SK-N-MC (cell line): ENCODE measurements at regions not wholly inside any gene's neighbourhood (a gene's known extent, or its start where the extent isn't known, plus 50 kb on each side); places are given as distances from the start of the nearest gene placed in this dataset.

ENCODE experiments used
- DNase-seq: peaks from one replicate; pipeline ENCODE4 v3.0.0-alpha.2; 2011; ENCODE audit warnings: low read depth, low spot score
- H3K27ac ChIP-seq: fragments of 200-600 bp; sonication (generic); 2 replicates; pipeline ENCODE4 v1.5.1; 2016; ENCODE audit warnings: mixed run types
- H3K36me3 ChIP-seq: fragments of 200-600 bp; sonication (generic); 2 replicates; pipeline ENCODE4 v1.6.1; 2017; ENCODE audit warnings: antibody characterized with exemption, low read length, mixed read lengths; ENCODE audit not compliant: insufficient read depth
- H3K4me3 ChIP-seq: fragments of 200-600 bp; sonication (generic); 2 replicates; pipeline ENCODE4 v1.5.1; 2016
- H3K9ac ChIP-seq: fragments of 200-600 bp; sonication (generic); 2 replicates; pipeline ENCODE4 v1.8.0; 2017; ENCODE audit warnings: mixed run types, mixed read lengths; ENCODE audit not compliant: insufficient read length
- H3K9me3 ChIP-seq: fragments of 200-600 bp; sonication (generic); 2 replicates; pipeline ENCODE4 v1.6.1; 2017; ENCODE audit warnings: low read depth, mild to moderate bottlenecking, antibody characterized with exemption, low read length, moderate library complexity, mixed read lengths
- EZH2 ChIP-seq: fragments of 200-600 bp; sonication (generic); IDR thresholded peaks from one replicate; pipeline ENCODE4 v1.6.1; 2017; ENCODE audit warnings: antibody characterized with exemption
- FOXP2 ChIP-seq: optimal IDR thresholded peaks from 2 replicates; pipeline ENCODE3; 2011; ENCODE audit warnings: mild to moderate bottlenecking, moderate library complexity; ENCODE audit not compliant: insufficient read depth; ENCODE audit errors: extremely low read length, control extremely low read depth
- POLR2AphosphoS5 ChIP-seq: IDR thresholded peaks from 2 replicates; pipeline ENCODE4 v1.6.1; 2012; ENCODE audit warnings: mild to moderate bottlenecking, low read depth, low read length, borderline replicate concordance

DNA sequence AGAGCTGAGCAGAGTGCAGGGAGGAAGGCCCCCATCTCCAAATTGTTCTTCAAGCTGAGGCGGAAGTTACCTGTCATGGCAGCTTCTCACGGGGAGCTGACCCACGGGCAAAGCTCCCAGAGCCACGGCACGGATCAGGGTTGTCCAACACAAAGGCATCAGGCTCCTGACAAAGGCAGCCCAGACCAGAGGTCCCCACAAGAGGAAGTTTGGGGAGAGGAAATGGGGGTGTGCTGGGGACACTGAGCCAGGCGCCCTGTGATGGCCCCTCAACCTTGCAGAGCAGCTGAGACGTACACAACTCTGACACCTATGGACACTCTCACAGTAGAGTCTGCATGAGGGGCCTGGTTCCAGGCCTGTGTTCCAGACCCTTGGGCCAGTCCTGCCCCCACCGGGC, 95.6 kb downstream of the CTTN start:
- no peaks in the 10 kb centered on the region for H3K36me3 ChIP-seq

DNA sequence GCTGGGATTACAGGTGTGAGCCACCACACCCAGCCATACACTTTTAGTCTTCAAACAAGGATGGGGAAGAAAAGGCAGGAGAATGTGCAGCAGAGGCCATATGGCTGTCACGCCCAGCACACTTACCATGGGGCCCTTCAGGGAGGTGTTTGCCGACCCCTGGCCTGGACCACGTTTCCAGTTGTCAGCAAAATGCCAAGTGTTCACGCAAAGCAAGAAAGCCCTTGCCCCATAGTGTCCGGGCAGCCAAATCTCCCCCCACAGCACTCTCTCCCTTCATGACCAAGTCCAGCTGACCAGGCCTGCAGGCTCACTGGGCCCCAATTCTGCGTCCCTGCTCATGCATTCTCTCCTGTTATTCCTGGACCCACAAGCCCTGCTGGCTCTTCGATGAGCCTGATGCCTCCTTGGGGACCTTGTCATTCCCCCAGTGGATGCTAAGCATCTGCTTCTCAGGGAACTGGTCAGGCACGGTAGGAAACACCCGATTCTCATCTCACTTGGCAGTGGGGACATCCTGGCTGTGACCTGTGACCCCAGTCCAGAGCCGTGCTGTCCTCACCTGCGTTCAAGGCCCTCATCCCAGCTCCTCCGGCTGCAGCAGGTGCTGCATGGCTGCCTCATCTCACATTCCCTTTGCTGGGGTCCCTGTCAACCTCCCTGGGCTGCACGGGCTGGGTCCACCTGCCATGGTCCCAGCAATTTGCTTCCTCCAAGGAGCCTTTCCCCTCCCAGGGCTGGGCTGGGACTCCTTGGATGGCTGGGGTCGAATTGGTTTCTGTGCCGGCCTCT, 96.4 kb downstream of the CTTN start:
- Histone ChIP-seq H3K9me3 (no peaks in the 10 kb centered on the region), H3K4me3 (no peak overlapping the region), H3K36me3 (no peaks in the 10 kb centered on the region), H3K27ac (no peak overlapping the region), H3K9ac (no peak overlapping the region)
- no peak for TF ChIP-seq FOXP2
- TF ChIP-seq EZH2: no peak
- TF ChIP-seq POLR2AphosphoS5: no peak
- no peak for DNase-seq

More for the DNA sequence above, 95.6 kb downstream of the CTTN start:
- no peak for DNase-seq
- Histone ChIP-seq H3K9ac (no peak overlapping the region), H3K9me3 (no peaks in the 10 kb centered on the region), H3K4me3 (no peak overlapping the region), H3K27ac (no peak overlapping the region)
- TF ChIP-seq POLR2AphosphoS5 (no peak), EZH2 (no peak), FOXP2 (no peak)

DNA sequence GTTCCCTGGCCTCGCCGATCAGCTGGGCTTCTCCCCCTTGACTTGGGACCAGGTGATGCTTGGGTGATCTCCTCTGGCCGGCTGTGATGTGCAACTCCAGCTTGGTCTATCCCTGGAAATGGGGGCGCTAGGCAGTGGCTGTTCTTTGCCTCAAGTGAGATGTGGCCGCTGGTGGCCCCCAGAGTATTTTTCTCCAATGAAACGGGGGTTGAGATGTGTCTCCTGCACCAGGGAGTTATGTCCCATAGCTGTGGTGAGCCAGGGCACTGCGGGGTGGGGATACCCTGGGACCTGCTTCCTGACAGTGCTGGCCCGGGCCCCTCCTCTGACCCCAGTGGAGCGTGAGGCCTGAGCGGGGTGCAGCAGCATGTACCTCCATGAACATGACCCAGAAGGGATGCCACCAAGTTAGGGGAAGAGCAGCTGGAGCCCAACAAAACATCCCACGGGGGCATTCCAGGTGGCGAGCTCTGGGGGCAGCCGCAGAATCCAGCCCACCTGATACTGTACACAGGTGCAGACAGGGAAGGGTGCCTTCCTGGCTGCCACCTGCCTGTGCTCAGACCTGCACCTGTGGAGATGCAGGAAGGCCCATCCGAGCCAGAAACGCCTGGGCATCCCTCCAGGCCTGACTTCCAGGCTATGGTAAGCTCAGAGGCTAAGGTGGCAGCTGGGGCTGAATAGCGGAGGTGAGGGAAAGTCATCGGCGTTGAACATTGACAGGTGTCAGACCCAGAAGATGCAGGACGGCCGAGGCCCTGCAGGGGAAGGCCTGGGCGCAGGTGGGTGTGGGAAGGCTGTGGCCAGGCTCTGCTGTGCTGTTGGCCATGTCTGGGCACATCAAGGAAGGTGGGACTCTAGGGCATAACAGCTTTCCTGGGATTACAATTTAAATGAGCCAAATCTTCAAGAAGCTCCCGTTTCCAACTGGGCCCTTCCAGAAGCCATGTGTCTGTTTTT, 97.3 kb downstream of the CTTN start:
- DNase-seq: no peak
- Histone ChIP-seq H3K27ac (no peak overlapping the region), H3K4me3 (no peak overlapping the region), H3K36me3 (no peaks in the 10 kb centered on the region), H3K9me3 (no peaks in the 10 kb centered on the region), H3K9ac (no peak overlapping the region)
- TF ChIP-seq EZH2: no peak
- no peak for TF ChIP-seq POLR2AphosphoS5

DNA sequence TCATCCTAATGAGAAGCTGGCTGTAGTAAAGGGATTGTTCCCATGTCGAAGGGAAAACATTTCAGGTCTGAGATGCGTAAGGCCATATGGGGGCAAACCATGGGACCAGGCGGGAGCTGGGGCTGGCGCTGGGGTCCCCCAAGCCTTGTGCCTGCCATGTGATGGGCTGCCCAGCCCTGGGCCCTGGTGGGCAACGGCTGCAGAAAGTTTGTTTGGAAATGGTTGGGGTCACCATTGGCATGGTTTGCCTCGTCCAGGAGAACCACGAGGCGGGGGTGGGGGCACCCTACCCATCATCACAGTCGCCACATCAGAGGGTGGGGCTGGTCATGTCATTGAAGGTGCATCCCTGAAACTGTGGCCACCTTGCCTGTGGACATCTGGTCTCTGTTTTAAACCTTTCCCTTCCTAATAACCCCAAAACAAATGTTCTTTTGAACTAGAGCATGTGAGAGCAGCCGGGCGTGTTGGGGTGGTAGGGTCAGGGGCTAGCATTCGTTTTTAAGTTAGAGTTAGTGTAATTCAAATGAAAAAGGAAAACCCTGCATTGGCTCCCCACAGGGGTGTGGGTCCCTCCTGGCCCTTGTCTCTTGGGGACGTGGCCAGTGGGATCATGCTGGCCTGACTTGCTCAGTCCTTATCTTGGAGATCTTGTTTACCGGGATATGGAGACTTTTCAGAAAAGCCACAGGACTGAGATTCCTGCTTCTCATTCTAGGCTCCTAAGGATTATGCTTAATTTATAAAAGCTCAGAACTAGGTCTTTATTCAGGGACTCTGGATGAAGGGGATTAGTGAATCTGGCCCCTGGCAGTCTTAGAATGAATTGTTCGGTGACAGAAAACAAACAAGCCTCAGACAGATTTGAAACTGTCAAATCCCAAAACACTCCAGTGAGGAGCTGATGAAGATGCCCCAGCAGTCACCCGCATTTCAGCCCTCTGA, 98.5 kb downstream of the CTTN start:
- Histone ChIP-seq H3K9ac (no peak overlapping the region), H3K4me3 (no peak overlapping the region), H3K9me3 (no peaks in the 10 kb centered on the region), H3K27ac (no peak overlapping the region), H3K36me3 (no peaks in the 10 kb centered on the region)
- TF ChIP-seq POLR2AphosphoS5 (no peak), FOXP2 (no peak), EZH2 (no peak)
- no peak for DNase-seq

DNA sequence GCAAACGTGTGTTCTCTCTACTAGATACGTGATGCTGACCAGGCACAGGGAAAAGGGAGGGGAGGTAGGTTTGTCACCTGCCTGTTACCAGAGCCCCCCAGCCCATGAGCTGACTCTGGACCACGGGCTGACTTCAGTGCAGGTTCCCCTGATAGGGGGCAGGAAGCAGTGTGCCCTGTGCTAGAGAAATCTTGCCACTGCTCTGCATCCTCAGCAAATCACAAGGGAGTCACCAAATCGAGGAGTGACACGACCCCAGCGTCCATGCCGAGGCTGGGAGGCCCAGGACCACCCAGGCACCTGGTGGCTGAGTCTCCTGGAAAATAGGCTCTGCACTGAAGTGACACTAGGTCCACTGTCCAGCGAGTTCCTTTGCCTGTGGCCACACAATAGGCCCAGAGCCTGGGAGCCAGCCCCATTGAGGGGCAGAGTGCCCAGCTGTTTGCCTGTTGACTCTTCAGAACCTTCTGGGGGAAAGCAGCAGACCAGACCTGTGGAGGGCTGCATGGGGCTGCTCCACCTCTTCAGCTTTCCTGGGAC, 99.3 kb downstream of the CTTN start:
- no peak for DNase-seq
- no peak overlapping the region for H3K4me3 ChIP-seq

DNA sequence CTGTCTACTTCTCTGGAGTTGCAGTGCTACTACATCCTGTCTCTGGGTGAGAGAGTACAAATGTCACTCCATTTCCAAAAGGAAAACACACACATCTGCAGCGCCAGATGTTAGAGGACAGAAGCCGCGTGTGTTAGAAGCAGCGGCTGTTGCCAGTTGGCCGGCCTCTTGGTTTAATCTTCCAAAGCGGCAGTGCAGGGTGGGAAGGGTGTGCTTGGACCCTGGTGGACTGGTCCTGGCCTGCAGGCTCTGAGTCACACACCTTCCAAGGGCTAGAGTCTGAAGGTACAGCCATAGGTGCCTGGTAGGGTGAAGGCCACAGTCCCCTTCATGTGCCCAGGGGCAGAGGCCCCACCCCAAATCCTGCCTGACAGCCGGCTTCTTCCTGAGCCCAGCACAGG, 99.8 kb downstream of the CTTN start:
- TF ChIP-seq EZH2: peak; percentile 40
- no peak for TF ChIP-seq FOXP2
- DNase-seq: no peak
- H3K9me3 ChIP-seq: no peaks in the 10 kb centered on the region

More for the DNA sequence above, 99.3 kb downstream of the CTTN start:
- no peak for TF ChIP-seq POLR2AphosphoS5
- no peak for TF ChIP-seq EZH2
- TF ChIP-seq FOXP2: no peak
- no peak overlapping the region for H3K27ac ChIP-seq
- H3K9ac ChIP-seq: no peak overlapping the region
- no peaks in the 10 kb centered on the region for H3K36me3 ChIP-seq
- no peaks in the 10 kb centered on the region for H3K9me3 ChIP-seq

DNA sequence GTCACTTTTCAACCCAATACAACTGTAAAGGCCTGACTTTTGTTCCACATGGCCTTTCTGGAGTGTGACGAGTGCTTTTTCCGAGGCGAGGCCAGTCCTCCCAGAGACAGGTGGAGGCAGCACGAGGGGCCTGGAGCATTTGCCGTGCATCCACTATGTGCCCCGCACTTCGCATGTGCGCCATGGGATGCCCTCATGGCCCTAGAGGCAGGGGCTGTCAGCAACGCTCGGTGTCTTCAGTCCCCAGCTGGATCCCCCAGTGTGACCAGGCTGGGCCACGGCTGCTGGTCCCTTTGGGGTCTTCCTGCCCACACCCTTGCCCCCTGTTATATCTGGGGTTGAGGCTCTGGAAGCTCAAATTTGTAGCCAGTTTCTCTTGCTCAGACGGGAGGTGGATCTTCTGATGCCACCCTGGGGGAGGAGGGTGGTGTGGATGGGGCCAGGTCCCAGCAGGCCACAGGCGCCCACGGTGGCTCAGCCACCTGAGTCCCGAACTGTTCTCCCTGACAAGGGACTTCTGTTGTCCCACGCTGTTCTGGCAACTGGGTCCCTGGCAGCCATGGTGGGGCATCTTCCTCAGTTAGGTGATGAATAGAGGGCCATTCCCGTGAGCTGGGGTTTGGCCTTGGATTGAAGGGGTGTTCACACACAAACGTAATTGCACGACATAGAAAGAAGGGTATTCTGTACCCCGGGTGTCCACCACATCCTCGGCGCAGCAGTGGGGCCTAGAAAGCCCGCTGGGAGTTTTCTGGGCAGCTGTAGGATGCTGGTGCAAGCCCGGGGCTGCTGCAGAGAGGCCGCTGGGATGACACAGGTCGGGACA, 100.9 kb downstream of the CTTN start:
- no peak for DNase-seq
- no peak overlapping the region for H3K27ac ChIP-seq
- no peaks in the 10 kb centered on the region for H3K36me3 ChIP-seq
- no peak overlapping the region for H3K4me3 ChIP-seq
- no peak for TF ChIP-seq EZH2
- TF ChIP-seq FOXP2: no peak
- no peak for TF ChIP-seq POLR2AphosphoS5
- no peaks in the 10 kb centered on the region for H3K9me3 ChIP-seq
- H3K9ac ChIP-seq: no peak overlapping the region

More for the DNA sequence above, 99.8 kb downstream of the CTTN start:
- no peak overlapping the region for H3K4me3 ChIP-seq
- no peak overlapping the region for H3K27ac ChIP-seq
- H3K9ac ChIP-seq: no peak overlapping the region
- no peaks in the 10 kb centered on the region for H3K36me3 ChIP-seq
